RPMI8226 (cell line): ENCODE measurements at regions not wholly inside any gene's neighbourhood (a gene's known extent, or its start where the extent isn't known, plus 50 kb on each side); places are given as distances from the start of the nearest gene placed in this dataset.

Experiments
- DNase-seq: peaks from one replicate; pipeline ENCODE4 v3.0.0-alpha.2; 2015

DNA sequence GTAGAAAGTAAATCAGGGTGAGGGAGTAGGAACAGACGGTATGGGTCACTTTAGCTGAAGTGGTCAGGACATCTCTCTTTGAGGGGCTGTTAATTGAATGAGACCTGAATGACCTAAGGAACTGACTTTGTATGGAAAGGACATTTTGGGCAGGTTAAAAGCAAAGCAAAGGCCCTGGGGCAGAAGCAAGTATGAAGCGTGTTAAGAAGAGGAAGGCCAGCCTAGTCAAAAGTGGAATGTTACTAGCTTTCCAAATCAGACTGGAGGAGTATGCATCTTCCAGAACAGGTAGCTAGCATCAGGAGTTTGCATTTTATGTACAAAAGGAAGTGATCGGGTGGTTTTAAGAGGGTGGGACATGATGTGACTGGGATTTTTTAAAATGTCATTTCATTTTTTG lies 70.9 kb upstream of the PCGF5 start:
- no peak for DNase-seq

DNA sequence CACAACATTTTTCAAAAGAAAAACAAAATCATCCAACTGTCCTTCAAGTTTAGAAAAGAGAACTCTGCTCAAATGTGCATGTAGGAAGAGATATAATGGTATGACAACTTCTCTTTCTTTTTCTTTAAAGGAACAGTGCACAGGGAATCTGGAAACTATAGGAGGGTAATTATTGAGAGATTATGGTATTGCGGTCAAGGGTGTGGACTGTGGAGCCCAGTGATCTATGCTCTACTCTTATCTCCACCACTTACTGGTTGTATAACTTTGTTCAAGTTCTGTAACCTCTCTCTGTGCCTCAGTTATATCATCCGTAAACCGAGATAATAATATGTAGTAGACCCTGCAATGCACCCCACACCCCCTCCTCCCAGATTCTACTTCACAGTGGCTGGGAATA lies 69.8 kb upstream of the PCGF5 start:
- DNase-seq: no peak

DNA sequence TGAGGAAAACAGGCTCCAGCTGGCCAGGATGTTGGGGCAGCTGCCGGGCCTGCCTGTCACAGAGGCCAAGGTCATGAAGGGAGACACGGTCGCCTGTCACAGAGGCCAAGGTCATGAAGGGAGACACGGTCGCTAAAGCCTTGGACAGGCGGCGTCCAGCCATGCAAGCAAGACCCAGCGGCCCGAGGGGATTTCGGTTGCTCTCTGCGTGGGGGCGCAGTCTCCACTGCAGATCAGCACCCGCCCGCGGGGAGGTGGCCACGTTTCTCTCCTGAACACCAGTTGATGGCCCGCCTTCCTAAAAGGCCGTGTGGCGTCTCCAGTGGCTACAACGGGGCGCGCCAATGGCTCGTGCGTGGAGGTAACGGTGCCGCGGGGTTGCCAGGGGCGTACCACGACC lies 67.0 kb upstream of the PCGF5 start:
- no peak for DNase-seq

DNA sequence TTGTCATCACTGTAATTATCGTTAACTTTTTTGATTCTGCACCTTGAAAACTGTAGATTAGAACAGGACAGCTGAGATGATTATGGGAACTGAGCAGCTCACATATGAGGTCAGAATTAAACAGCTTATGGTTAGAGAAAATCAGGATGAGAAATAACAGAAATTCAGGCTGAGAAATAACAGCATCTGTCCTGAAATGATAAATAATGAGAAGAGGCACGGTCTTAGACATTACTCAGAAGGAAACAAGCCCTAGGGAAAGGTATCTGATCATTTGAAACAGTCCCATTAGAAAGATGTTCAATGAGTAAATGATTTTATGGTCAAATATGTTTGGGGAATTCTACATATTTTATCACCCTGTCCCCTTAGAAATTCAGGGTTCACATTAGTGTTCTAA lies 65.6 kb upstream of the PCGF5 start:
- no peak for DNase-seq

DNA sequence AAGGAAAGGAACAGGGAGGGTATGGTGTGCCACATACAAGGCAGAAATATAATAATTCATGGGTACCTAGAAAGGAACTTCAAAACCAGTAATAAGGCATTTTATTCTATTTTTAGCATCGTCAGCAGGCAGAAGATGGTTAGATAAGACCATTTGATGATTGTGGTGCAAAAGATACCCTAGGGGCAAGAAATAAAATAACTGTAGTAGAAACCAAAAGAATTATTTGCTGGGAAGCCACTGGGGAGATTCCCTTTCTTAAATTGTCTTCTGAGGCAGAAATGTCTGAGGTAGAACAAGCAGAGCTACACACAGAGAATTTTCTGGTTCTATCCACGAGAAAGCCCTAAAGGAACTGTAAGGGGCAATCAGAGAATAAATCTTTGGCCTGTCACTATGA lies 64.3 kb upstream of the PCGF5 start:
- no peak for DNase-seq

DNA sequence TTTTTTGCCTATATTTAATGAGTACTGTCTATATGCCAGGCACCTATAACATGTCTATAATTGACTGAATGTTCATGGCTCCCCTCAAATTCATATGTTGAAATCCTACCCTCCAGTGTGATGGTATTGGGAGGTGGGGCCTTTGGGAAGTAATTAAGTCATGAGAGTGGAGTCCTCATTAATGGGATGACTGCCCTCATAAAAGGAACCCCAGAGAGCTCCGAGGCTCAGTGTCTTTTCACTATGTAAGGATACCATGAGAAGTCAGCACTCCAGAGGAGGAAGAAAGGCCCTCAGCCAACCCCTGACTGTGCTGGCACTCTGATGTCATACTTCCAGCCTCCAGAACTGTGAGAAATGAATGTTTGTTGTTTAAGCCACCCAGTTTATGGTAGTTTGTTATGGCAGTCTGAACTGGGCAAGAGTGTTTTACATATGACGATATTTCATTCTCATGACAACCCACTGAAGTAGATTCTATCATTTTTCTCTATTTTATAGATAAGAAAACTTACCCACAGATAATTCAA lies 61.1 kb upstream of the PCGF5 start:
- DNase-seq: no peak

DNA sequence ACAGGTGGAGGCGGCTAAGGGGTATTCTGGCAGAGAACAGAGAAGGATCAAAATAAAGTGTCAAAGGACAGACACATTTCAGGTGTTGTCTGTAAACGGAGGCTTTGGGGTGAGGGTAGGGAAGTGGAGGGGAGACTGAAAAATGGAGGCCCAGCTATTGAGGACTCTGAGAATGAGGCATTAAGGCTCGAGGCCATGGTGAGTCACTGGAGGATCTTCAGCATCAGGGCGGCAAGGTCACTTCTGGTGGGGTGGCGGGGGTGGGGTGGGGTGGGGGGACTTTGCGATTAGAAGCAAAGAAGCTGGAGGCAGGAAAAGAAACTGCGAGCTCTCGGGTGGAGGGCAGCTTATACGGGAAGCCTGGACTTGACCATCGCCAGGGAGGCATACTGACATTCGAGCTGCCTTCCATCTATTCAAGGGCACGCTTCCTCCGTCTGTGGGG lies 58.4 kb upstream of the PCGF5 start:
- DNase-seq: no peak

DNA sequence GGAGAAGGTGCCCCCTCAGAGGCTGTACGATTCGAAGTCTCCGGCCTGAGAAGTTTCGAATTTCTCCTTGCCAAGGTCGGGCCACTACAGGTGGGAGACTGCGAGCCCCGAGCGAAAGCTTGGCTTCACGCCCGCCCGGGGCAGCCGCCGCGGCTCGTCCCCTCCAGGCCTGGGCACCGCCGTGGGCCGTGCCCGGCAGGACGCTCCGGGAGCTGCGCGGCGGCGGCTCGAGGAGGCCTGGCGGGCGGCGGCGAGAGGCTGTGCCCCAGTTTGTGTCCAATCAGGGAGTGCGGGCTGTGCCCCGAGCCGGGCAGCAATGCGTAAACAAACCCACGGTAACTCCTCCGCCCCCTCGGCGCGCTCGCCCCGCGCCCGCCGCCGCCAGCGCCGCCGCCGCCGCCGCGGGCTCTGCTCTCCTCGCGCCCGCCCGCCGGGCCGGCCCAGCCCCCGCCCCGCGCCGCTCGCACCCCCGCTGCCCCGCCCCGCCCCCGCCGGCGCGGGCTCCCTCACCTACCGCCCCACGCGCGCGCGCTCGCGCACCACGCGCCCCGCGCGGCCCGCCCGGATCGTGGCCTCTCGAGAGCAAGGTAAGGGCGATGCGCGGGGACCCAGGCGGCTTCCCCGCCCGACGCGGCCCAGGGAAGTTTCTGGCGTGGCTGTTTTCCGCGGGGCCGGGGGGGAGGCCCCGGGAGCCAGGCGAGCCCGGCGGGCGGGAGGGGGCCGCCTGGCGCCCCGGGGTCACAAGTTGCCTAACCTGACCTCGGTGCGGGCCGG lies 57.8 kb upstream of the PCGF5 start:
- peak; percentile 63 for DNase-seq

DNA sequence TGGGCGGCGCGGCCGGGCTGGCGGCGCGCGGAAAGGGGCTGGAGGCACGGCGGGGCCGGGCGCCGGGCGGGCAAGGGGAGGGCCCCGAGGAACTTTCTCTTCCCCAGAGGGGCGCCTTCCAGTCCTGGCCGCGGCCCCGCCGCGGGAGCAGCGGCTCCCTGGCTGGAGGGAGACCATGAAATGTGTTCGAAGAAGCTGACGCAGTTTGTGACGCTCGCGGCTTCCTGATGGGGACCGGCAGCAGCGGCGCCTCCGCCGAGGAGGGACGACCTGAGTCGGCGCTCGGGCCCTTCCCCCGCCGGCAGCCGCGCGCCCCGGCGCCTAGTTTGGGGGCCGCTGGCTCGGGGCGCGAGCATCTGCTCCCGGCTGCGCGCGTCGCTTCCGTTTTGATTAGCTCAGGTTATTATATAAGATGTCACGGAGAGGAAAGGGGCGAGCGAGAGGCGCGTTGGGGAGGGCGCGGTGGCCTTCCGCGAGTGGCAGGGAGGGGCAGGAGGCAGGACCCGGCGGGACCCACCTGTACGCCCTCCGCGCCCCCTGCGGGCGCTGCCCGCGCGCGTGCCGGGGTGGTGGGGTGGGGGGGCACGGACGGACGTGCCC lies 57.1 kb upstream of the PCGF5 start:
- DNase-seq: peak; percentile 62

DNA sequence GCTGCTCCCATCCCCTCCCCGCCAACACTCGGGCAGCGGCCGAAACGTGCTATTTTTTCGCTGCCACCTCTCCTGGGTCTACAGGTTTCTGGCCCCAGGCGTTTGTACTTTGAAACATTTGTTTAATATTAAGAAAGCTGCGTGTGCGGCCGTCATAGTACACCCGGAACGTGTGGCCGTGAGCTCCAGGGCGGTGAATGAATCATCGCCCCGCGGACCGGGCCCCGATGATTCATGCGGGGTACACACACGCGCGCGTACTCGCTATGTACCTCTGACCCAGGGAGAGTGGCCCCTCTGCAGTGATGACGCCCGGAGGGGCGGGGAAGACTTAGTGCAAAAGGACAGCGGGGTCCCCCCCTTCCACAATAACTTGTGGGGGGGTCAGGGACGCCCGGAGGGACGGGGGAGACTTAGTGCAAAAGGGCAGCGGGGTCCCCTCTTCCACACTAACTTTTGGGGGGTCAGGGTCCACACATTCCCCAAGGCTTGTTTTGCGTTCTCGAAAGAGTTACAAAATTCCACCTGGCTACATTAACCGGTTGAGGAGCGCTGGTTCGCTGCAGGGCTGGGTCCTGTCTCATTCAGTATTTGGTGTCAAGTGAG lies 56.5 kb upstream of the PCGF5 start:
- peak; percentile 36 for DNase-seq

DNA sequence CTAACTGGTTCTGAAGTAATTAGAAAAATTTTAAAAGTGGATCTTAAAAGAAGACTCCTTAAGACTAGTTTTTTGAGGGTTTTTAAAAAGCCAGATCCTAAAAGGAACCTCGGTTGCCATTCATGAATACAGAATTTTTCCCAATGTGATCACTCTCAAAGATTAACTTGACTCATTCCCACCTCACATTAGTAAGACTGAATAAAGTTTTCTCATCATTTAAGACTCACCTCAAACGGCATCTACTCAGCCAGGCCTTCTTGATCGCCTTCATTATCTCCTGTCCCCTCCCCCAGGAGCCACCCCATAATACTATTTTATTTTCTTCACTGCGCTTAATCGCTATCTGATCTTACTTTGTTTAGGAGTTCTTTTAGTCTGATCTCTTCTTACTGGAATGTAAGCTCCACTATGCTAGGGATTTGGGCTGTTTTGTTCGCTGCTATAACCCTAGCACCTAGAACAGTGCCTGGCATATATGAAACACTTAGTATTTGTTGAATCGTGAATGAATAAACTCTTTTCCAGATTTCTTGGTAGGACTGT lies 55.9 kb upstream of the PCGF5 start:
- DNase-seq: no peak

DNA sequence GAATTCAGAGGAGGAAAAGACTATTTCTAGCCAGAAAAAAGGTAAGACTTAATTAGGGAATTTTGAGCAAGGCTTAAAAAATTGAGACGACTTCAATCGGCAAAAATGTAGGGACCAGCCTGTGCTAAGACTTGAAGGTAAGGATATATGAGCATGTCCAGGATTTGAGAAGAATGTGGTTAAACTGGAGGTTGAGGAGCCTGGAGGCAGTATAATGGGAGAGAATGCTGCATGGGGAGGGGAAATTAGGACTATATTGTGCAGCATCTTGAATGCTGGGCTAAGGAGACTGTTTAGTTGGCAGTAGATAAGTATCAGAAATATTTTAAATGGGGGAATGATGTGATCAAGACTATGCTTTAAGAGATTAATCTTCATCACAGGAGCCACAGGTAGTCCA lies 53.1 kb upstream of the PCGF5 start:
- DNase-seq: no peak

DNA sequence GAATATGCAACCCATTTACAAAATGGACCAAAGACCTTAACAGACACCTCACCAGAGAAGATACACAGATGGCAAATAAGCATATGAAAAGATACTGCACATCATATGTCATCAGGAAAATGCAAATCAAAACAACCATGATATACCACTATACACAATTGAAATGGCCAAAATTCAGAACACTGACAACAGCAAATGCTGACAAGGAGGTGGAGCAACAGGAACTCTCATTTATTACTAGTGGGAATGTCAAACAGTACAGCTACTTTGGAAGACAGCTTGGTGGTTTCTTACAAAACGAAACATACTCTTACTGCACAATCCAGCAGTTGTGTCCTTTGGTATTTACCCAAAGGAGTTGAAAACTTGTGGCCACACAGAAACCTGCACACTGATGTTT lies 50.0 kb upstream of the PCGF5 start:
- DNase-seq: no peak
